Occipital lobe (tissue), 1 donor: ENCODE measurements at regions not wholly inside any gene's neighbourhood (a gene's known extent, or its start where the extent isn't known, plus 50 kb on each side); places are given as distances from the start of the nearest gene placed in this dataset.
"Not testable (repeated sequence)": the region's sequence is repeated elsewhere in the genome, so short reads cannot be mapped to it uniquely, and the experiment has no call there.

Experiments
- DNase-seq: peaks from one replicate; lab custom pipeline; 2025; lab: John Stamatoyannopoulos, UW

DNA sequence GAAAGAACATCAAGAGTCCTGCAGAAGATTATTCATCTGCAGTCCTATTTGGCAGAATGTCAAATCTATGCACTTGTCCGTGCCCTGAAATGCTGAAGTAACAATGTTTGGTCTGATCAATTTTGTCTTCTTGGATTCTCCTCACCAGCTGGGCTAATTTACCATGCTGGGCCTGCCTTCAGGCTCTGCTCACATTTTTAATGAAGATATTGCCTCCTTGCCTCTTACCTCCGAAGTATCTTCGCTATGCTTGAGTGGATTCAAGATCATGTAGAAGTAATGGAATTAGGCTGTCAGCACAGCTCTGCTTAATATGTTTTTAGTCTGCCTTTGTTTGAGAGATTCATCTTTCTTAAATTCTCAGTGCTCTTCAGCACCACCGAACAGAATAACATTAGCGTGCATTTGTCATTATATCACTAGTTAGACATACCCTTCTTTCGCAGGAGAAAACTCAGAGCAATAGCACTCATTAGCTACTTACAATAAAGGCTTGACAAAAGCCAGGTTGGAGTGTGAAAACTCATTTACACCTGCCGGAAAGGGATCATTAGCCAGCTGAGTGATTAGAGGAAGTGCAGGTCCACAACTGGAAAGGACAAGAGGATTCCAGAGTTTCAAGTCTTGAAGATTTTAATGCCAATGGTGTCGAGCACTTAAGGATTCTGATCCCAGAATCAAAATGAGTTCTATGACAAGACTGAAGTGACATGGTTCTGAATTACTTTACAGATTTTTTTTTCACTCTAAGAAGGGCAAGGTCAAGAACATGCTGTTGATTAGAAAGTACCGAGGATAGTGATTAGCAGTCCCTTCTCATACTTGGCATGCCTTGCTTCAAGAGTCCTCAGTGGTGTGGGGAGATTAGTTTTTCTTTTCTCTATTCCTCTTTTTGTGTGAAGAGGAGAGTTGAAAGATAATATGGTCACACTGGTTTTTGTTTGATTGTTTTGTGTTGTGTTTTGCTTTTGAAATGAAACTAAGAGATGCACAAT lies 405.6 kb upstream of the TOM1L1 start:
- DNase-seq, result no peak

DNA sequence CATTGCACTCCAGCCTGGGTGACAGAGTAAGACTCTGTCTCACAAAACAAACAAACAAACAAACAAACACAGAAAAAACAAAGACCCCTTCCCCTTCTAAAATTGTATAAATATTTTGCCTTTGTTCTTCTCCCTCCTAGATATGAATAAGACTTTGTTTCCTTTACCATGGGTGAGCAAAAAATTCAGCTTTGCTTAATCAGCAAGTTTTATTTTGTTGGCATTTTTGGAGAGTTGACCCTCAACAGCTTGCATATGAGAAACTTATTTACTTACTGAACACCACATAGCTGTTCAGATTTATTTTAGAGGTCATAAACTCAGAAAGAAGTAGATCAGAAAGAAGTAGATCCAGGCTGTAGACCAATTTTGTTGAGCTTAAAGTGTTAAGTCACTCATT lies 395.2 kb upstream of the TOM1L1 start:
- DNase-seq, result no peak

DNA sequence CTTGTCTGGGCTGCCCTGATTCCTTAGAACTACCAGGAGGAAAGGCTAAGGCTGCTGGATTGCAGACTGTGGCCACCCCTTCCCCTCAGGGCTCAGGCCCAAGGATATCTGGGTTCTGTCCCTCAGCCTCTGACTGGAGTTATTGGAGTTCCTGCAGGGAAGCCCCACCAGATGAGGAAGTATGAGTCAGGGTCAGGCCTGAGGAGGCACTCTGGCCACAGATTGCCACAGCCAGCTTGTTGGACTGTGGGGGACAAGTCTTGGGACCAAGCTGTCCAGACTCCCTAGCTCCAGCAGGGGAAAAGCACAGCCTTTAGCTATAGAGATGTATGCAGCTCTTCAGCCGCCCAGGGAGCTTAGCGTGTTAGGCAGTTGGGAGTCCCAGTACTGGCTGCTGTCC lies 381.9 kb upstream of the TOM1L1 start:
- DNase-seq, result no peak

DNA sequence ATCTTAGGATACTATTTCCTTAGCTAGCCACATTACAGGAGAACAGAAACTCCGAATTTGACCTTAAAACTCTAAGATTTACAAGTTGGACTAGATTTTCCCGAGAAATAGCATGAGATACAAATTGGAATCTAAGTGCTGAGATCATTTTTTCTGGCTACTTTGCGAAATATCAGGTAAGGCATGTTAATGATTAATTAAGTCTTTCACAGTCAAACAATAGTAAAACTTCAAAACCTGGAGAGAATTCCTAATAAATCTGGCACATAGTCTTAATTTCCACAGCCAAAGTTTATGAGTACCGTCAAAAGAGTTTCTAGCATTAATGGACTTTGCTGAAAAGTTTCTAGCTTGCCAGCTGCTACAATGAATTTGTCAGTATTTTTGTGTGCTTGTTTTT lies 379.5 kb upstream of the TOM1L1 start:
- DNase-seq, result no peak

DNA sequence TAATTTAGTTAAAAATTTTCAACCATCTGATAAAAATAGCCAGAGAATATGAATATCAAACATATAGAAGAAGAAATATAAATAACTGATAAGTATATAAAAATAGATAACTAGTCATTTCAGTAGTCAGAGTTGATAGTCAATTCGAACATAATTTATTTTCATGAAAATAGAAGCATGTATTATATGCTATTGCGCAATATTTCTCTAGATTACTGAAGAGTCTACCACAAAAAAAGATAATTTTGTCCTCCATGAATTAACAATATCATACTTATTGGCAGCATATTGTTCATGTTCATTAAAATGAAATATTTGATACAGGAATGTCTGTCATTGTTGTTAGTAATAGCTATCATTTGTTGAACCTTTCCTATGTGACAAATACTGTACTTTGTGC lies 376.2 kb upstream of the TOM1L1 start:
- DNase-seq, result no peak

GRCh38 chr17:54527941-54528340 lies 372.7 kb upstream of the TOM1L1 start:
- no peak for DNase-seq

- no peak for DNase-seq
Observed at GRCh38 chr17:54530398-54530797, 370.3 kb upstream of the TOM1L1 start.

DNA sequence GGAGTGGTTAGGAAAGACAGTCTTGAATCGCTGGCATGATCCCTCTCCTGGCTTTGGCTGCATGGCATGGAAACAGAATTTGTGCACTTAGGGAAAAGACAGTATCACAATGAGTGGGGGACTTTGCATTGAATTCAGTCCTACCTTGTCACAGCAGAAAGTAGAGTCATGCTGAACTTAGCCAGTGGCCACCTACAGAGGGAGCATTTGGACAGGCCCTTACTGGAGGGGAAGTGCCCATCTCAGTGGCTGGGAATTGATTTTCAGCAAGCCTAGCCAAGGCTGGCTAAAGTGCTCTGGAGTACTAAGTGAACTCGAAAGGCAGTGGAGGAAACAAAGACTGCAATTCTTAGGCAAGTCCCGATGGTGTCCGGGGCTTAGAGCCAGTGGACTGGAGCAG lies 364.3 kb upstream of the TOM1L1 start:
- DNase-seq, result no peak

GRCh38 chr17:54537656-54538055 lies 363.0 kb upstream of the TOM1L1 start:
- DNase-seq, result no peak

DNA sequence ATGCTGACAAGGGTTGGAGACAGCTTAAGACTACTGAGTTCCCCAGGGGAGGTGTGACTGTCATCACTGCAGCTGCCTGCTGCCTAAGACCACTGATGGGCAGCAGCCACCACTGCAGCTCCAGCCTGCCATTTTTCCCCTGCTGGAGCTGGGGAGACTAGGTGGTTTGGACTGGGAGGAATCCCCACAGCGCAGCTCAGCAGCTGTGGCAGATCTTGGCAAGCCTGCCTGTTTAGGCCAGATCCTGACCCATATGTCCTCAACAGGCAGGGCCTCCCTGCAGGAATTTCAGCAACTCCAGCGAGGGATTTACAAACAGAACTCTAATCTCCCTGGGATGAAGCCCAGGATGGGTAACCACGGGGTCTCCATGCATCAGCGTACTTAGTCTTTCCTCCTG lies 356.4 kb upstream of the TOM1L1 start:
- no peak for DNase-seq

DNA sequence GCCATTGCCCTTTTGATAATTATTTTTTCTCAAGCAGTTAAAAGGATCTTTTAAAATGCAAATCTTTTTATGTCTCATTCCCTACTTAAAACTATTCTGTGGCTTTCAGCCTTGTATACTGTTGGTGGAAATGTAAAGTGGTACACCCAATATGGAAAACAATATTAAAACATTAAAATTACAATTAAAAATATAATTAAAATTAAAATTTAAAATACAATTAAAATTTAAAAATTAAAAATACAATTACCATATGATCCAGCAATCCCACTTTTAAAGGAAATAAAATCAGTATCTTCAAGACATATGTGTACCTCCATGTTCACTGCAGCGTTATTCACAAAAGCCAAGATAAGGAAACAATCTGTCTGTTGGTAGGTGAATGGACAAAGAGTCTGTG lies 340.8 kb upstream of the TOM1L1 start:
- DNase-seq, result no peak

- no peak for DNase-seq
Observed at GRCh38 chr17:54608634-54609155, 292.0 kb upstream of the TOM1L1 start.

GRCh38 chr17:54620399-54620978 lies 280.2 kb upstream of the TOM1L1 start:
- no peak for DNase-seq

- no peak for DNase-seq
Observed at GRCh38 chr17:54623746-54624145, 276.9 kb upstream of the TOM1L1 start.

DNA sequence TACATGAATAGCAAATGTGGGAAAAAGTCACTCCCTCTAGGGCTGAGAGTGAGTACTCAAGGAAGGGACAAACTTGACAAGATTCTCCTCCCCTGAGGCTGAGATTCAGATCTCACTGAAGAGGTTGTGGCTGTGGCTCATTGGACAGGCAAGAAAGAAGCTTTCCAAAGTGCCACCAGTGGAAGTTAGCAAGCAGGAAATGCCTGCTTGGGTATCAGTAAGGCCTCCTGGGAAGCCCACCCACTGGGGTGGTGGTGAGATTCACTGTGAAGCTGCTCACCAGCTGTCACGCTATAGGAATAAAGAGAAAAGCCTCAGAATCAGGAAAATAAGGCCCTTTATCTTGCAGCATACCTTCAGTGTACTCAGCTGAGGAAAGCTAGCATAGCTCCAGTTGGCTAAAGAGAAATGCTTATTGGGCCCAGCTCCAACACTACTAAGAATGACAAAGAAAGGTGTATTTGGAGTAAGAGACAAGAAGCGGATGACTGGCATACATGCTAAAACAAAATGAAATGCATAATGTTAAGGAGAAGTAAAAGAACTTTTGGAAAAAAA lies 274.4 kb upstream of the TOM1L1 start:
- DNase-seq, result no peak

- not testable (repeated sequence) for DNase-seq
Observed at GRCh38 chr17:54639426-54639825, 261.2 kb upstream of the TOM1L1 start.

GRCh38 chr17:54662978-54663876 lies 237.4 kb upstream of the TOM1L1 start:
- no peak for DNase-seq

GRCh38 chr17:54666559-54666958 lies 234.1 kb upstream of the TOM1L1 start:
- no peak for DNase-seq

DNA sequence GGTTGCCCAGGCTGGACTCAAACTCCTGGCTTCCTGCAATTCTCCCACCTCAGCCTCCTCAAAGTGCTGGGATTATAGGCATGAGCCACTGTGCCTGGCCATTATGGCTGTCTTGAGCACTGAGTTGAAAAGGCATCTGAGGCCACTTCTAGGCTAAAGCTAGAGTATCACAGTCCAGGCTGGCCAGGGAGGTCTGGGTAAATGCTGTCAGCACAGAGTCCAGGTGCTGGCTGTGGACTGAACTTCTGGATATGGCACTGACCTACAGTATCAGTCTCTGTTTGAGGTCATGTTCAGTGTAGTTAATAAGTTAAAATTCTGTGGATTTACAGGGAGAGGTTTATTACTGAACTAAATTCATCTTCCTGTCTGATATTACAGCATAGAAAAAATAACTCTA lies 222.5 kb upstream of the TOM1L1 start:
- DNase-seq, result no peak

DNA sequence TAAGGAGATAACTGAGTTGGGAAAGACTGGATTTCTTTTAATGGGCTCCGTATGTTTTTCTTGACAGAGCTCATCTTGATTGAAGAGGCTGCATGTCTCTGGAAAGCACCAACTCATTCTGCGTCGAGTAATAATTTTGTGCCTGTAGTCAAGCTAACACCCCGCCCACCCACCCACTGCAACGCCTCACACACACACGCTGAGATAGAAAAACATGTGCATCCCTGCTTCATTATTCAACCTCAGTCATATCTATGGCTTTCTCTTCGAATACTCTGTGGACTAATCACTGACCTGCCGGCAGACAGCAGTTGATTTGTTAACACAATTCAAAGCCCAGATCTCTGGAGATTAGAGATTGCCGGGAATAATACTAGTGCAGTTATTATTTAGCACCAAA lies 220.2 kb upstream of the TOM1L1 start:
- DNase-seq, result no peak

- no peak for DNase-seq
Observed at GRCh38 chr17:54694287-54694887, 206.3 kb upstream of the TOM1L1 start.
